NCI-H1105 (cell line): ENCODE measurements at regions not wholly inside any gene's neighbourhood (a gene's known extent, or its start where the extent isn't known, plus 50 kb on each side); places are given as distances from the start of the nearest gene placed in this dataset.

ENCODE experiments used
- DNase-seq: peaks from one replicate; lab custom pipeline; 2025; lab: John Stamatoyannopoulos, UW

GRCh38 chr1:201749059-201749690 is 79.8 kb upstream of the IPO9 start:
- DNase-seq = no peak

GRCh38 chr1:201750120-201750519 is 78.8 kb upstream of the IPO9 start:
- DNase-seq = no peak

GRCh38 chr1:201750934-201751333 is 78.0 kb upstream of the IPO9 start:
- DNase-seq = no peak

- DNase-seq = no peak
Measured at GRCh38 chr1:201751872-201752271, 77.1 kb upstream of the IPO9 start.

- no peak for DNase-seq
Measured at GRCh38 chr1:201752333-201752732, 76.6 kb upstream of the IPO9 start.

- no peak for DNase-seq
Measured at GRCh38 chr1:201753492-201753891, 75.5 kb upstream of the IPO9 start.

- DNase-seq = no peak
Measured at GRCh38 chr1:201754353-201754752, 74.6 kb upstream of the IPO9 start.

- DNase-seq = no peak
Measured at GRCh38 chr1:201755200-201755599, 73.8 kb upstream of the IPO9 start.

- no peak for DNase-seq
Measured at GRCh38 chr1:201756406-201756805, 72.6 kb upstream of the IPO9 start.

GRCh38 chr1:201758499-201759050 is 70.4 kb upstream of the IPO9 start:
- DNase-seq = peak; percentile 25

GRCh38 chr1:201759194-201759815 is 69.7 kb upstream of the IPO9 start:
- no peak for DNase-seq

- no peak for DNase-seq
Measured at GRCh38 chr1:201760516-201760915, 68.4 kb upstream of the IPO9 start.

GRCh38 chr1:201761178-201761577 is 67.8 kb upstream of the IPO9 start:
- no peak for DNase-seq

GRCh38 chr1:201761871-201762270 is 67.1 kb upstream of the IPO9 start:
- DNase-seq = no peak

- DNase-seq = no peak
Measured at GRCh38 chr1:201762381-201762780, 66.6 kb upstream of the IPO9 start.

GRCh38 chr1:201763455-201764140 is 65.4 kb upstream of the IPO9 start:
- no peak for DNase-seq

- DNase-seq = no peak
Measured at GRCh38 chr1:201764166-201764565, 64.8 kb upstream of the IPO9 start.

GRCh38 chr1:201764579-201764978 is 64.4 kb upstream of the IPO9 start:
- no peak for DNase-seq

GRCh38 chr1:201766131-201766866 is 62.7 kb upstream of the IPO9 start:
- no peak for DNase-seq

- no peak for DNase-seq
Measured at GRCh38 chr1:201767339-201767738, 61.6 kb upstream of the IPO9 start.

GRCh38 chr1:201769072-201769471 is 59.9 kb upstream of the IPO9 start:
- DNase-seq = no peak

- DNase-seq = no peak
Measured at GRCh38 chr1:201769966-201770365, 59.0 kb upstream of the IPO9 start.
